HepG2 (cell line): ENCODE measurements at regions not wholly inside any gene's neighbourhood (a gene's known extent, or its start where the extent isn't known, plus 50 kb on each side); places are given as distances from the start of the nearest gene placed in this dataset.

Experiments used
- CBFB ChIP-seq: sonication (generic); formaldehyde crosslinking; IDR thresholded peaks from 2 replicates; pipeline ENCODE4 v1.4.0; 2020; ENCODE audit warnings: missing genetic modification reagents
- FUBP1 ChIP-seq: sonication (generic); formaldehyde crosslinking; IDR thresholded peaks from 2 replicates; pipeline ENCODE4 v1.5.1; 2020; ENCODE audit warnings: missing genetic modification reagents, mild to moderate bottlenecking, borderline replicate concordance
- HDAC2 ChIP-seq: sonication (generic); formaldehyde crosslinking; IDR thresholded peaks from 2 replicates; pipeline ENCODE4 v1.4.0; 2020; ENCODE audit warnings: missing genetic modification reagents
- POLR2A ChIP-seq, 2 experiments: IDR thresholded peaks; 2 replicates each; pipeline ENCODE4 v1.6.1; 2011; ENCODE audit warnings: low read depth in 2 of 2, low read length in 2 of 2, mild to moderate bottlenecking in 1 of 2, moderate library complexity in 1 of 2; ENCODE audit not compliant: insufficient read depth in 1 of 2
- THAP8 ChIP-seq: sonication (generic); formaldehyde crosslinking; IDR thresholded peaks from 2 replicates; pipeline ENCODE4 v1.5.1; 2020; ENCODE audit warnings: missing genetic modification reagents, mild to moderate bottlenecking, borderline replicate concordance
- ZNF24 ChIP-seq: fragments of 450-650 bp; IDR thresholded peaks from 2 replicates; pipeline ENCODE4 v1.6.1; 2017; ENCODE audit warnings: antibody characterized with exemption, mild to moderate bottlenecking
- ZNF597 ChIP-seq: sonication (generic); formaldehyde crosslinking; IDR thresholded peaks from 2 replicates; pipeline ENCODE4 v1.5.0; 2020; ENCODE audit warnings: missing genetic modification reagents
- ZSCAN20 ChIP-seq: sonication (generic); formaldehyde crosslinking; IDR thresholded peaks from 2 replicates; pipeline ENCODE4 v1.4.0; 2020; ENCODE audit warnings: missing genetic modification reagents, mild to moderate bottlenecking, borderline replicate concordance

GRCh38 chr2:8414946-8415879, 266.6 kb upstream of the ID2 start:
- TF ChIP-seq ZSCAN20 (CRISPR knock-in tag): no peak
- TF ChIP-seq POLR2A (IDR thresholded peaks at IDR 0.05; ENCODE audit: insufficient read depth in 1 of 2, low read depth in 2 of 2, low read length in 2 of 2): no peak
- TF ChIP-seq ZNF24: no peak
- TF ChIP-seq CBFB (CRISPR knock-in tag): no peak
- no peak for TF ChIP-seq HDAC2 (CRISPR knock-in tag)
- TF ChIP-seq THAP8: no peak
- TF ChIP-seq ZNF597 (CRISPR knock-in tag): no peak
- TF ChIP-seq FUBP1 (CRISPR knock-in tag): no peak
